ENCODE measurements at regions not wholly inside any gene's neighbourhood (a gene's known extent, or its start where the extent isn't known, plus 50 kb on each side); places are given as distances from the start of the nearest gene placed in this dataset.

GRCh38 chr3:63094642-63095408 is 183.3 kb upstream of the SYNPR start:
- no peak overlapping the region for H3K27ac ChIP-seq (ENCODE audit: low read depth in 1 of 2, low read length in 2 of 2)
- DNase-seq (ENCODE audit: low spot score) = no peak
- no peak overlapping the region for H3K9ac ChIP-seq (ENCODE audit: low read depth in 1 of 2, low read length in 2 of 2)
- no peaks in the 10 kb centered on the region for H3K4me1 ChIP-seq (ENCODE audit: control insufficient read depth in 4 of 4, insufficient read depth in 4 of 4, low read length in 3 of 4)
- TF ChIP-seq CTCF (IDR thresholded peaks at IDR 0.05; ENCODE audit: low read depth, low read length, missing input control) (no peak), ATF3 (IDR thresholded peaks at IDR 0.05) (no peak), GABPA (IDR thresholded peaks at IDR 0.05 in 1 of 2, conservative IDR thresholded peaks at IDR 0.05 in 1 of 2) (no peak)
- H3K4me3 ChIP-seq (ENCODE audit: low read depth in 1 of 3, low read length in 3 of 3) = no peak overlapping the region
- peaks cover 0 to 4% (median 0%) of the 10 kb centered on the region in 4 donors for H3K27me3 ChIP-seq (ENCODE audit: control insufficient read depth in 4 of 4, insufficient read depth in 4 of 4, low read length in 3 of 4)
- no peaks in the 10 kb centered on the region for H3K36me3 ChIP-seq (ENCODE audit: control insufficient read depth in 4 of 4, insufficient read depth in 3 of 4, low read depth in 1 of 4, low read length in 3 of 4)
- no peaks in the 10 kb centered on the region for H3K9me3 ChIP-seq (ENCODE audit: control insufficient read depth in 4 of 4, low read length in 3 of 4)
- WGBS = 65% methylated on average over 4 of the region's 4 CpGs

GRCh38 chr3:63096248-63097058 is 181.7 kb upstream of the SYNPR start:
- Histone ChIP-seq H3K4me1 (ENCODE audit: control insufficient read depth in 4 of 4, insufficient read depth in 4 of 4, low read length in 3 of 4) (no peaks in the 10 kb centered on the region), H3K27ac (ENCODE audit: low read depth in 1 of 2, low read length in 2 of 2) (no peak overlapping the region), H3K27me3 (ENCODE audit: control insufficient read depth in 4 of 4, insufficient read depth in 4 of 4, low read length in 3 of 4) (no peaks in the 10 kb centered on the region), H3K36me3 (ENCODE audit: control insufficient read depth in 4 of 4, insufficient read depth in 3 of 4, low read depth in 1 of 4, low read length in 3 of 4) (no peaks in the 10 kb centered on the region), H3K9ac (ENCODE audit: low read depth in 1 of 2, low read length in 2 of 2) (no peak overlapping the region), H3K4me3 (ENCODE audit: low read depth in 1 of 3, low read length in 3 of 3) (no peak overlapping the region), H3K9me3 (ENCODE audit: control insufficient read depth in 4 of 4, low read length in 3 of 4) (no peaks in the 10 kb centered on the region)
- 92% methylated on average over 32 of the region's 32 CpGs for WGBS
- TF ChIP-seq TAF1 (conservative IDR thresholded peaks at IDR 0.05) (no peak), GABPA (IDR thresholded peaks at IDR 0.05 in 1 of 2, conservative IDR thresholded peaks at IDR 0.05 in 1 of 2) (no peak), ATF3 (IDR thresholded peaks at IDR 0.05) (no peak)
- DNase-seq (ENCODE audit: low spot score) = no peak

- Histone ChIP-seq H3K9me3 (ENCODE audit: control insufficient read depth in 4 of 4, low read length in 3 of 4) (no peaks in the 10 kb centered on the region), H3K9ac (ENCODE audit: low read depth in 1 of 2, low read length in 2 of 2) (no peak overlapping the region), H3K27me3 (ENCODE audit: control insufficient read depth in 4 of 4, insufficient read depth in 4 of 4, low read length in 3 of 4) (no peaks in the 10 kb centered on the region), H3K36me3 (ENCODE audit: control insufficient read depth in 4 of 4, insufficient read depth in 3 of 4, low read depth in 1 of 4, low read length in 3 of 4) (no peaks in the 10 kb centered on the region), H3K4me1 (ENCODE audit: control insufficient read depth in 4 of 4, insufficient read depth in 4 of 4, low read length in 3 of 4) (no peaks in the 10 kb centered on the region), H3K4me3 (ENCODE audit: low read depth in 1 of 3, low read length in 3 of 3) (no peak overlapping the region), H3K27ac (ENCODE audit: low read depth in 1 of 2, low read length in 2 of 2) (no peak overlapping the region)
- DNase-seq (ENCODE audit: low spot score) = no peak
- 87% methylated on average over 11 of the region's 11 CpGs for WGBS
- TF ChIP-seq RXRA (IDR thresholded peaks at IDR 0.05) (no peak), SP1 (IDR thresholded peaks at IDR 0.05) (no peak), TAF1 (conservative IDR thresholded peaks at IDR 0.05) (no peak), FOXA2 (IDR thresholded peaks at IDR 0.05) (no peak), YY1 (IDR thresholded peaks at IDR 0.05) (no peak), HNF4G (IDR thresholded peaks at IDR 0.05) (no peak), JUND (IDR thresholded peaks at IDR 0.05) (no peak), RAD21 (IDR thresholded peaks at IDR 0.05) (no peak), ATF3 (IDR thresholded peaks at IDR 0.05) (no peak), NR2F2 (IDR thresholded peaks at IDR 0.05) (no peak), FOXA1 (IDR thresholded peaks at IDR 0.05) (no peak), MAX (IDR thresholded peaks at IDR 0.05) (no peak), REST (IDR thresholded peaks at IDR 0.05) (no peak), ZBTB33 (IDR thresholded peaks at IDR 0.05) (no peak), HNF4A (conservative IDR thresholded peaks at IDR 0.05) (no peak), GABPA (IDR thresholded peaks at IDR 0.05 in 1 of 2, conservative IDR thresholded peaks at IDR 0.05 in 1 of 2) (no peak)
Observed at GRCh38 chr3:63097396-63097795, 180.7 kb upstream of the SYNPR start.

All from liver (tissue), 8 donors.